GM18858 (cell line): ENCODE measurements at regions not wholly inside any gene's neighbourhood (a gene's known extent, or its start where the extent isn't known, plus 50 kb on each side); places are given as distances from the start of the nearest gene placed in this dataset.

Source experiments
- ATAC-seq: cut with Tn5 transposase; IDR thresholded peaks from one replicate; pipeline ENCODE4 v1.9.1; 2021; ENCODE audit not compliant: unreplicated experiment

DNA sequence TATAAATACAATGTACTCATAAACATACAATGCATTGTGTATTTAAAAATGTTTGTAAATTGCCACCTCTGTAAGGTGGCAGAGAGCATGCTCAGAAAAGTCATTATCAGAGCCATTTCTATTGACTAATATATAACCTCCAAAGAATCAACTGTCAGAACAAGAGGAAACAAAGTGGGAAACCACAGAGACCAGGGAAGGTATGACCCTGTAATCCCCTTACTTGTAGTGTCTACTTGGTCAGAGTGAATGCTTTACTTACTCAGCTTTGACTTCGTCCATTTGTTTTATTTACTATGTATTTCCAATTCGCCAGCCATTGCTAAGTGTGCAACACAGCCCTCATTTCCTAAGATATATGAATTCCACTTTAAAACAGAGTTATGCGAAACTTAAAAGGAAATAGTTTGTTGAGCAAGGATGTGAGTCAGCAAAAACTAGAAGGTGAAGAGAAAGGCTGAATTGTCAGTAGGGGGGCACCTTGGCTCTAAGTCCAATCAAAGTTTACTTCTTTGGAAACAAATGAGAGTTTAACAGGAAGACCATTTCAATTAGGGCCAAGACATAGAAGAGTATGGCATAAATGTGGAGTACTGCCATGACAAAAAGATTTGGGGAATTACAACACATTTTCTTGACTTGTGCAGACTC lies 671.7 kb upstream of the PTBP2 start:
- ATAC-seq = no peak

DNA sequence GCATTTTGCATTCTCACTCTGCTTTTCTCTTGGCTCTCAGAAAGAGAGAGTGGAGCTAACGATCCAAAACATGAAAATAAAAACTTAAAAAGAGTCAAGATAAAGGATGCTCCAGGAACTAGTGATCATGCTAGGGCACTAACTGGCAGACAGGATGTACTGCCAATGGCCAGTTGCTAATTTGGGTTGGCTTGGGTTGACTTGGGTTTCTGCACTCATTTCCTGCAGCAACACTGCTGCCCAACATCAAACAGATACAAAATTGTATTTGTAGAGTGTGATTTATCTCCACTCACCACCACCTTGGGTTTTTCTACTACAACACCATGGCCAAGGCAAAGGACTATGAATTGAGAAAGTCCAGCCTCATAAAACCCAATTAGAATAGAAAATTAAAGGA lies 662.3 kb upstream of the PTBP2 start:
- ATAC-seq = no peak

DNA sequence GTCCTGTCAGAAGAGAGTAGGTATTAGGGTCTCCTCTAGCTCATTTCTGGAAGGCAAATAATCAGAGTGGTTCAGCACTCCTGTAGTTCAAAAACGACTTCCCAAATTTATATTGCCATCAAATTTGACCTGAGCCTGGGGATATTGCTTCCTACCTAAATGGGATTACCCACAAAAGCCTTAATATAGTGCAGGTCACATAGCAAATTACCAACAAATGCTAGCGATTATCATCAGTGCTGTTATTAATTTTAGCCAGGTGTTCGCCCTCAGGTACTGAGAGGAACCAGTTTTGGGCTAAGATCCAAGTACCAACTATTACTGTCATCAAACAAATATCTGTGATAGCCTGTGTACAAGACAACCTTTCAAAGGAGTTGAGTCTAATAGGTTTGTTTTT lies 661.8 kb upstream of the PTBP2 start:
- no peak for ATAC-seq

DNA sequence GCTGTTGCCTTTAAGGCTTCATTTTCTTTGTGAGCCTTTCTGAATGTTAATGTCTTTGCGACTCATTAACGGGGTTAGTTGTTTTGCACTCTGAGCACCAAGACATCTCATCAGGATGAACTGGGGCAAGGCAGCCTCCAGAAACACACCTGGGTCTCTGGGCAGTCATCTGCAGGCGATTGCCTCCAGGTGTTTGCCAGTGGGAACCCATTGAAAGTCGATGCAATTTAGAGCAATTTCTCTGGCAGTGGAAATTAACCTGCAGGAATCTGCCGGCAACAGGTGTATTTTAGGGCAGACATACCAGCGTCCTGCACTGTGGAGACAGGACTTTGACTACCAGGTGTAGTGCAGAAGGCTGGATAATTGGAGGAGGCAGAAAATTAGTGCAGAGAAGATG lies 661.0 kb upstream of the PTBP2 start:
- no peak for ATAC-seq

DNA sequence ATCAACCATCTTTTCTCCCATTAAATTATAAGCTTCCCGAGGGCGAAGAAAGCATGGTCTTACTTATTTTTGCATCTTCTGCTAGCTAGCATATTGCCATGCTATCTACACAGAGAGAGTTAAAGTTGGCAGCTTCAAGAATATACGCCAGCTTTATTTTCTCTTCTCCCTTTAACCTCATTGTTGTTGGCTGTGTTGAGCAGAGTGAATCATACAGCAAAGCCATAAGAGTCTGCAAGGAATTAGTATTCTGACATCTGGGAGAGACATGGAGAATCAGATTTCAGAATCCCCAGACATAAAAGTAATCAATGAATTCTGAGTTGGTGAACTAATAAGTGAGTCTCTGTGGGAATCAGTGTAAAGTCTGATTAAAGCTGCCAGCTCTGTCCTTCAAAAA lies 649.6 kb upstream of the PTBP2 start:
- no peak for ATAC-seq

DNA sequence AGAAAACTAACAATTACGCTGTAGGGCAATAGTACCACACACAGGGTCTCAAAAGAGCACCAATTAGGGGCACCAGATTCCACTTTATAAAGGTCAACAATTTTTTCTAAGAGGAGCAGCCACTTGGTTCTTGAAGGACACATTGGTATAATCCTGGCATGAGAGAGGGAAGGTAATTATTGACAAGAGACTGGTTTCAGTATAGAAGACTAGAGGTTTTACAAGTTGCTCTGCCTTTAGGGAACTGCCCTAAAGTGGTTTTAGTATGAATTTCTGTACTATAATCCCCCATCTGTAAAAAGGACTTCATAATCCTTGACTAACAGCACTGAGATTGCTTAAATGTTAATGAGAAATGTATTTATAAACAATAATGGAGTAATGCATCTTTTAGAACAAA lies 648.5 kb upstream of the PTBP2 start:
- ATAC-seq = peak; percentile 83

DNA sequence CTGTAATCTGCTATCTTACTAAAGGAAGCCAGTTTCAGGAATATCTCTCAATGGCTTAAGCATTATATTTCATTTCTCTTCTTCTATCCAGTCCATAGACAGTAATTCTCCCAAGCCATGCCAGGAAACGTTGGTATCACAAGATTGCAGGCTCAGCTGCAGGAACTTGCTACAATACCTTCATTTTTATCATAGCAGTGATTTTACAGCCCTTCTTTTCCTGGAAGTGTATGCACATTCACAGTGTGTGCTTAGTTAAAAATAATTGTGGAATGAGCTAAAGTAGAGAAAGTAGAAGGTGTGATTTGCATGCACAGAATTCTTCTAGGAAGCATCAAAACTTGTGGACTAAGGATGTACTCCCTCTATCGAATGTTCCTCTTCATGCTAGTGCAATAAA lies 647.2 kb upstream of the PTBP2 start:
- no peak for ATAC-seq

DNA sequence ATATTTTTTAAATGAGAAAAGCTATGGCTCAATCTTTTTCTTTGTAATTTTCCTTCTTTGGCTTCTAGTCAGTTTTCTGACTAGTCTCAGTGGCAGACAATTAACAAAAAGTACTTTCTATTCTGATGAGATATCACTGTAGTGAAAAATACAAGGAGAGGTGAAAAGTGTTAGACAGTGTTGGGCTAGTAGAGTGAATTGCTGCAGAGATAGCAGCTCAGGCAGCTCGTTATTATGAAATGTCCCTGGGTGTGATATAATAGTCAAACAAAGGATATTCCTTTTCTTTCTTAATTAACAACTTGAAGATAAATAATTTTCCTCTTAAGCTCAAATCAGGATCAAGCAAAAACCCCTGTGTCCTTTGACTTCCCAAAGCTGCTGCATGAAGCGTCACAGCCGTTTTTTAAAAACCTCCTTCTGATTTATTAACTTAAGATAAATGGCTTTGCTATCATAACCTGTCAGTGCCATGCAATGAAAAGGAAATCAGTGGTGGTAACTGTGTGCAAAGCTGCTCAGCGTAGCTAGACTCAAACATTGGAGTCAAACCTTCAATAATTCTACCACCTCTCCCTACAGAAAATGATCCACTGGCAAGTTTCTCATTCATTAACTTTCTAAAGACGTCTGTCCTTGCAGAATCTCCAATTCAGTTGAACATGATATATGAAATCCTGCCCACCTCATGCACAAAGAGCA lies 646.6 kb upstream of the PTBP2 start:
- ATAC-seq = no peak

DNA sequence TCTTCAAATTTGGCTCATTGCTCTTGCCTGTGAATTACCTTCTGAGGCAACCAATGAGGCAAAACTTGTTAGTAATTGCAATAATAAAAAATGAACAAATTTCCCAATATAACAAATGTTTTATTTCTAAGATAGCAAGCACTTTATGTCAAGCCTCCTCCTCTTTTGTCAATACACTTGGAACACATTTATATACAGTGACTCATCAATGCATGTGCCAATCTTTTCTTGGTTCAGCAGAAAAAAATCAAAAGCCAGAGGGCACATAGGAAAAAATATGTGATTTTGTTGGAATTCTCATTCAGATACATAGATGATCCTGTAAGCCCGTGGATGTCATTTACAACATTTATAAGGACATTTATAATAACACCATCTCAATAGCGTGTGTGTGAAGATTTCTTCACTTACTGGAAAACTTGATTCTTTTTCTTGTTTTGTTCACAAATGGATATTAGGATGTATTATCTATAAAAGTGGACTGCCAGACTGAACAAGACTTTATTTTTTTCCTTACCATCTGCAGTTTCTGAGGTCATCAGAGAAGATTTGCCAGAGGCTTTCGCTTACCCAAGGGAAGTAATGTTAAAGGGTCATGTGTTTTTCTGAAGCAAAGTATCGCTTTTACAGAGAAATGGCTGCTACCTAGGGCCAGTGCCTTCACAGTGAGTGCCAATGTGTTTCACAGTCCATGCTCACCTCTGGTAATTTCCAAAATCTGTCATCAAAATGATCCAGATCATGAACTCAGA lies 645.7 kb upstream of the PTBP2 start:
- ATAC-seq = no peak

DNA sequence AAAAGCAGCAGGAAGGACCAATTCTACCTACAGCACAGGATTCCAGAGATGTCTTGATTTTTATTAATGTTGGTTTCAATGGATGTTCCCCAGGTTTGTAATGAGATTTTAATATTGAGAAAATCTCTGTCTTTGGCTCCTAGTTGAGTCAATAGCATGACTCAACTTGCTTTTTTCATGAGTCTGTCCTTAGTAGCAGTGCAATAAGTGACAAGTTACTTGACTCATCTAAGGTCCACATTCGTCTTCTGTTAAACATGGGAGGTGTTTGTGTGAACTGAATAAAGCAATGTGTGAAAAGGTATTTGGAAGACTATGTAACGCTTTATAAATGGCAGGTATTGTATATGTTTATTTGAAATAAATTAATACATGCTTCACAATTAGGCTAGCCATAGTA lies 645.0 kb upstream of the PTBP2 start:
- no peak for ATAC-seq

DNA sequence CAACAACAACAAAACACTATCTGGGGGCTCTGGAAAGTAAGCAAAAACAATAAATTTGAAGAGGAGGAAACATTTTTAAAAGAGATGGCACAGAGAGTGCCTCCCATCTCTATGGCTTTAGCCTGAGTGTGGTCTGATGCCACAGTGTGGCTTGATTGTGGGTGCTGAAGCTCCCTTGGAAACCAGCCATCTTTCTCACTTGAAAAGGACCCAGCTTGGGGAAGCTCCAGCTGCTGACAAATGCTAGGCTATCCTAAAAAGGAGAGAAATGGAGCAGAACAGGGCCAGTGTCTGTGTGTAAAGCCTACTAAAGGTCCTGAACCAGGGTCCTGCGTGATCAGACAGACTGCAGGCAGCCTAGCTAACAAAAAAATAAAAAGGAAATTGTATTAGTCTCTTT lies 642.0 kb upstream of the PTBP2 start:
- no peak for ATAC-seq

DNA sequence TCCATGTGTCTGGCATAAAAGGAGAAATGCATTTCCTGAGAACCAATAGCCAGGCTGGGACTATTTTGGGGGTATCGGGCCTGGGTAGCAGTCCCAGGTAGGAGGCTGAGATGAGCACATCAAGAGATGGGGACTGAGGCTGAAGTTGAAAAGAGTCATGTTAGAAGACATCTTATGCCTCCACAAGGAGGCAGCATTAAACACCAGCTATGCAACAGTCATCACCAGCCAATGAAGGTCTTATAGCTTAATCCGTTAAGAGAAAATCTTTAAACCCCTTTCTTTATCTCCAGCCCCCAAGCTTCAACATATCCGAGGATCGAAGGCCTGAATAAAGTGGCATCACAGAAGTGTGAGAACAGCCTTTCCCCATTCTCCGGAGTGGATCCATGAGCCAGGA lies 640.7 kb upstream of the PTBP2 start:
- ATAC-seq = no peak

DNA sequence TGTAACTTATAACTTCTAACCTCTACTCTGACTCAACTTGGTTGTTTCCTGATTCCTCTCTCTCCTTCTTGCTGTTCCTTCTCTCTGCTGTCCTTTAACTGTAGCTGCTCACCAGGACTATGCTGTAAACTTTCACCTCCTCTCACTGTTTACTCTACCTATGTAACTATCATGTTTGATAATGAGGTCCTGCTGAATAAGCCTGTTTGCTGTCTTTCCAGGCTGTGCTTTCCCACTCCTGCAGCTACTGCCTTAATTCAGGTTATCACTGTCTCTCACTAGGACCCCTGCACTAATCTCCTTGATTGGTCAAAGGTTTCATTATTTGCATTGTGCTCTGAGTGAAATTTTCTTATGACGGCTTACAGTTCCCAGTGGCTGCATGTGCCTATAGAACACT lies 633.9 kb upstream of the PTBP2 start:
- ATAC-seq = no peak

DNA sequence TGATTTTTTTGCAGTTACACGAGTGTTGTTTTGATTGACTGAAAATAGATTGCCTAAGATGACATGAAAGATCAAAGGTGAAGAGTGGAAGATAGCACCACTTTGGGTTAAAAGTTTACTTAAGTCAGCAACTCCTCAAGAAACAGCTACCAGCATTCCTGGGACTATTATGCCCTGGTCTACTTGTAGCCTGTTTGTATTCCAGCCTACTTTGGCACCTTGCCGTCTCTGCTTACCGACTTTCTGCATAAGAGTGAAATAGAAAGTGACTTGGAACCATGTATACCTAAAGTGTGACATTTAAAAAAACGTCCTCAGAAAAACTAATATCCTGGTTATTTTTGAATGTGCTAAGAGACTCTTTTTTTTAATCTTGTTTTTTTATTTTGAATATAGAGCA lies 631.5 kb upstream of the PTBP2 start:
- no peak for ATAC-seq

DNA sequence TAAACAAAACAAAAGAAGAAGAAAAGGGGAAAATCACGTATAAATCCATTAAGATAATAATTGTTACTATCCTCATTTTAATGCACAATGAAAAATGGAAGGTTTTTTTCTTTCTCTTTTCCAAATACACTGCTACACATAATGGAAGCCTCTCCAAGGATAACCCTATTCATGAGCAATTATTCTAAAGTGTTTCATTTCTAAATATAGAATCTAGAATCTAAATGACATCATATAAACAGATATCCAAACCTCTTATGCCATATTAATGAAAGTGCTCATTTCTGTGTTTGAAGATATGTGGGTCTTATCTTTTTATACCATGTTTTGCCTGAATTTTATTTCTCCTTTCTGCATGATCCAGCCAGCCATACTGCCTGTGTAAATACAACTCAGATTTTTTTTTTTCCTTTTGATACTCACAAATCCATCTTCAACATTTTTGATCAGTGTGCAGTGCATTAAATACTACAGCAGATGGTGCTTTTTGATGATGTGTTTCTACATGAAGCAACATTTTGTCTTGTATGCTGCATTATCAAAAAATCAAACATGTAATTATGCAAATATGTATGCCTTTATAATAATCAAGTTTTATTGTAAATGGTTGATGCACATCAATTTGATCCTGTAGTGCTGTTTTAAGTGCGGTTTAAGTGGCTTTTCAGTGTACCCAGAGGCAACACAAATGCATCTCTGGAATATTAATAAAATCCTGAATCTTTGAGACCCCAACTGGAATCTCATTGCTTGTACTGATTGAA lies 625.6 kb upstream of the PTBP2 start:
- ATAC-seq = no peak

DNA sequence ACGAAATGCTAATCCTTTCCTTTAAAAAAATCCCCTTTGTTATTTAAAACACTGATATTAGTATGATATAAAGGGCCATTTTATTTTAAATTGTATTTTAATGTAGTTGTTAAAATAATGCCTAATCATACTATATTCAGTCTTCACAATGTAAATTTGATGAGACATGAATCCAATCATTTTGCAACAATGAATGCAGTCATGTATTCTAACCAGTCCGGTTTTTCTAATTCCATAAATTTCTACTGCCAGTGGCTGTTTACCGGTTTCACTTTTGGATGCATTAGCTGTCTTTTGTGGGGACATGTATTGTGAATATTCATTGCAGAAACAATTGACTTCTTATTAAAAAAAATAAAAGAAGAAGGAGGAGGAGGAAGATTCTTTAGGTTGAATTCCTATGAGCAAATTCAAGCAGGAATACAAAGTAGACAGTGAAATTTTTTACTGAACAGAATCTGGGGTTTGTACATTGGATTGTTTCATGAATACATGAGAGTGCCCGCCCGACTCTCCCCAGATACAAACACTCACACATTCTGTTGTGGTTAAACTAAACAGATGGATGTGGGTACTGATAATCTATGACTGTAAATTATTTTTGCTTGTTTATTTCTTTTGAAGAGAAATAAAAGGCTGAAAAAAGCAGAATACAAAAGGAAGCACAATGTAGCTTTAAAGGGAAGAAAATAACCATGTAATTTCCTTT lies 624.8 kb upstream of the PTBP2 start:
- ATAC-seq = no peak

DNA sequence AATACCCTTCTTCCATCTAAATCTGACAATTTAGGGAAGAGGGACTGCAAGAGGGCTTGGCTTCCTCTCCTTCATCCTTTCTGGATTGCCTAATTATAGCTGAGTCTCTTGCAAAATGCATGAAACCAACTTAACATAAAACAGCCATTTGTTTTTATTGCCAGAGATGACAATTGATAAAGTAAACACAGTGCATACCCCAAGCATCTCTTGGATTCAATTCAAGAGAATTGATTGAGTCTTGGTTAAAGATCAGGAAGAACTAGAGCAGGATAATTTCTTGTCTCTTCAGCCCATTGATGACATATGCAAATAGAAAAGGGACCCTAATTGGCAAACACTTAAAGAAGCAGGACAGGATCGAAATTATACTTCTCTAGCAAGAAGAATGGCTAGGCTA lies 617.1 kb upstream of the PTBP2 start:
- no peak for ATAC-seq

DNA sequence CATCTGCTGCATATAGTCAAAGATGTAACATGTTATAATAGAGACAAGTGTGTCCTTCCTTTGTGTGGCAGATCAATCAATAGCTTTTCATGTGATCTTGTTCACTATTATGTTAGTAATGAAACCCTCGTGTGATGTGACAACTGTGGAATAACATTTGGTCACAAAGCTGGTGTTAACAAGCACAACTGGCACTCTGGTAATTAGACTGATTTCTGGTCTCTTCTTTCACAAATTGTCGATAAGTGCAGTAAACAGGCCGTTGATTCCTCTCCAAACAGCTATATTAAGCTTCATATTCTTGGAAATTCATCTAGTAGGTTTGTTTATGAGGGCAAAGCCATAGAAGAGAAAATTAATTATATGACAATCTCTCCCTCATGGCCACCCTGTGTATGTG lies 616.7 kb upstream of the PTBP2 start:
- no peak for ATAC-seq

DNA sequence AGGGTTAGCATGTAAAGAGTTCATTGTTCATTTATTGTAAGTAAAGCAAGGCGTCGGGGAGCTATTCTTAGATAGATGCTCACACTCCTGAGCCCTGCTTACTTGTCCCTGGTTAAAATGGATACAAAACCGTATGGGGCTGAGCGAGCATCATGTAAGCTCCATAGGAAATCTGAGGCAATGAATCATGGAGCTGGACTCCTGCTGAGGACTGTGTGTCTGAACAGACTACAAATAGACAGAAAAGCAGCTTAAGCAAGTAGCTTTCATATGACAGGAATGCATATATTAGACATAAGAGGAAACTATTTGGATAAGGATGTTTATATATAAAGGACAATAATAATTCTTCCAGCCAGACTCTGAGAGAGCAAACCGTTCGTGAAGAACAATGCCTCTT lies 604.9 kb upstream of the PTBP2 start:
- no peak for ATAC-seq

DNA sequence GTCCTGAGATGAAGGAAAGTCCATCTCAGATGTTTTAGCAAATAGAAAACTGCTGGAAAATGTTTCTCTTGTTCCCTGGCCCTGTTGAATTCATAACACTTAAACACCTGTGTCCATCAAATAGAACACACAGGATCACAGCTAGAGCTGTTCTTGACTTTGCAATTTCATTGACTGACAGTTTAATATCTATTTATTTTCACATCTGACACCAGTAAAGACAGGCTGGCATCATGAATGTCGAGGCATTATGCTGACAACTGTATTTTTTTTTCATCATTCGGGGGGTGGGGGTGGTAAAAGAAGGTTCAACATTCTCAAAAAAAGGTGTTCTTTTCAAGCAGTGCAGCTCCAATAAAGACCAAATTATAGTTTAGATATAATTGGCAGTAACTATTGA lies 591.2 kb upstream of the PTBP2 start:
- ATAC-seq = no peak

DNA sequence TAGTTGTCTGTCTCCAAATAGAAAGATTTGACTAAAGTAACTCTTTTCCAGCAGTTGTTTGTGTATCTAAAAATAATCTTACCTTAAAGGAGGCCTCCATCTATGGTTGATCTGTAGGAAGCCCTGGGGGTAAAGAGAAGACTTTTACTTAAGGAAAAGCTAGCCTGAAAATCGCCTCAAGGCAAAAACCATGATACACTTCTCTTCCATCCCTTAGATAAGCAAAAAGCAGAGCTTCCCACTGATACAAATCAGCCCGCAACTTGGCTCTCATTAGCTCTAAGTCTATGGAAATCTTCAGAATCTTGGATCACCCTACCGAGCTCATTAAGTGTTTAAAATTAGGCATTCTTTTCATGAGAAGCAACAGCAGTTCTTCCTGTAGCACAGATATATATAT lies 576.9 kb upstream of the PTBP2 start:
- ATAC-seq = no peak
